ENCODE measurements at regions not wholly inside any gene's neighbourhood (a gene's known extent, or its start where the extent isn't known, plus 50 kb on each side); places are given as distances from the start of the nearest gene placed in this dataset.
"Not testable (repeated sequence)": the region's sequence is repeated elsewhere in the genome, so short reads cannot be mapped to it uniquely, and the experiment has no call there.

DNA sequence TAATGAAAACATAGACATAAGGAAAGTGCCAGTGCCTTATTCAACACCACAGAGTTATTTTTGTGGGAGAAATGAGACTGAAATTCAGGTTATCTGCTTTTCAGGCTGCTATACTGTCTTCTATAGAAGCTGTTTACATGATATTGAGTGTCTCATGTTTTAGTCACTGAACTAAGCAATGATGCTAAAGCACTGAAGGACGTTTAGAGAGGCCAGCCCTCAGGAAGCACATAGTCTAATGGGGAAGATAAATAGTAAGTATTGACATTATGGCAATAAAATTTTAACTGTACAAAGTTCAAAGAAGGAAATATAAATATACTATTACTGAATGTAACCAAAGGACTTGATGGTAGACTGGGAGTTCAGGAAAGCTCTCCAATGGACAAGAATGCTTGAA is 186.4 kb upstream of the ZC3H15 start:
- DNase-seq (ENCODE audit: low spot score), result no peak

DNA sequence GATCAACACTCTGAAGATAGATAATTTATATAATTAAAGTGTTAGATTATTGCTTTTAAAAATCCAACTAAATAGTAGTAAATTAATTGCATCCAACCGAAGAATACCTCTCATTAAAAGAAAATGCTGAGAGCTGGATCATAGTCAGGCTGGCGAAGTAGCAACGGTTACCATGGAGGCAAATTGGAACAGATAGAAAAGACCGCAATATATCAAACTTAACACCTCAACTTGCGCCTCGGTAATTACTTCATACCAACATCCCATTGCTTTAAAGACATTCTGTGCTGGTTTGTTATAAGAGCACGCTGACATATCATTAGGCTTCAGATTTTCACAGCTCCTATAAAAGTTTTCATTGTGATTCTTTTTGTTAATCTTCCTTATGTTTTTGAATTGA is 183.8 kb upstream of the ZC3H15 start:
- no peak for DNase-seq (ENCODE audit: low spot score)

DNA sequence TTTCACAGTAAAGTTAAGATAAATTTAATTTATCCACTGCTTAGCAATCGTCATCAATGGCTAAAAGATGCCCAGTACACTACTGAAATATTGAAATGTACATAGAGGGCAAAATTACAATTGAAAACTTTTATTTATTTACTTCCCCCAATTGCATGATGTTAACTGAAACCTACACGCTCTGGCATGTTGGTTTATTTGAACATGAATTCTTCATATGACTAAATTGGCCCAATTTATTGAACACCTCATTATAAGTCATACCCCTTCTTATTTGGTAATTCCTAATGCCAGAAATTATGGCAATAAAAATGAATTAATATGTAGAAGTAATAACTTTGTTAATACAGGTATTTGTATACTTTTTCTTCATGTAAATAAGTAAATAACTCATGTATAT is 183.0 kb upstream of the ZC3H15 start:
- DNase-seq (ENCODE audit: low spot score), result no peak

DNA sequence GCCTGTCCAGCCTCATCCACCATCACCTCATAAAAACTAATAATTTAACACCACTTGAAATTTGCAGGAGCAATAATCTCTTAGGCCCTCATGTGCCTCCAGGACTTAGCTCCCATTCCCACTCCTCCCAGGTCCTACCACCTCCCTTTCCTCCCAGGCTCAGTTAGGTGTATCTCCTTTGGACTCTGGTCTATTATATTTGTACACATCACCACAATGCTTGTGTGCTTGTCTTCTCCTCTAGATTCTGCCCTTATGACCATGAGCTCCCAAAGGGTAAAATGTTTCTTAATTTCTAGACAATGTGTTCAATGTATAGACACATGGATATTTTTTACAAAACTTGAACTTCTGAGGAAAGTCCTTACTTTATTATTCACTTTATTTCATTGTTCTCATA is 182.0 kb upstream of the ZC3H15 start:
- DNase-seq (ENCODE audit: low spot score), result no peak

DNA sequence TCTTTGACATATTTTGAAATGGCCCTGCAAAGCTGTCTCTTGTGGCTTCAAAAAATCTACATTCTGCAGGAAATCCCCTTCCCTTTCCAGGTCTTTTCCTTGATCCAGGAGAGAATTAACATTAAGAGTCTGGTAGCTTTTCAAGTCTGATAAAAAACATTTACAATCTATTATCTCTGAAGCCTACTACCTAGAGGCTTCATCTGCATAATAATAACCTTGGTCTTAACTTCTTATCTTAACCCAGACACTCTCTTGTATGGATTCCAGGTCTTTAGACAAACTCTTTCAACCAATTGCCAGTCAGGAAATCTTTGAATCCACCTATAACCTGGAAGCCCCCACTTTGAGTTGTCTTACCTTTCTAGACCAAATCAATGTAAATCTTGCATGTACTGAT is 179.3 kb upstream of the ZC3H15 start:
- no peak for DNase-seq (ENCODE audit: low spot score)

DNA sequence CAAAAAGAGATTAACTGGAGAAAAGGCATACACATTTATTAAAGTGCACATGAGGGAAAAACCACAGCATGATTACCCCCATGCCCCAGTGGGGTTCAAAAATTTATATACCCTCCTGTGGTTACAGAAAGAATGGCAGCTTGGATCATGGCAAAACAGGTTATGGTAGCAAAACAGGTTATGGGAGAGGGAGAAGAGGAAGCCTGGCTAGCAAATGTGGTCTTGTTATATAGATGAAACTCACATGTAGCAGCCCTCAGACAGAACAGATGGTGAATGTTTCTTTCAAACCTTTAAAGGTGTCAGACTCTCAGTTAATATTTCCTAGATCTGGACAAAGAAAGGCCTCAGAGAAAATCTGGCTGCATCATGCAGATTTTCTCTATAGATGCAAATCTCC is 178.2 kb upstream of the ZC3H15 start:
- no peak for DNase-seq (ENCODE audit: low spot score)

DNA sequence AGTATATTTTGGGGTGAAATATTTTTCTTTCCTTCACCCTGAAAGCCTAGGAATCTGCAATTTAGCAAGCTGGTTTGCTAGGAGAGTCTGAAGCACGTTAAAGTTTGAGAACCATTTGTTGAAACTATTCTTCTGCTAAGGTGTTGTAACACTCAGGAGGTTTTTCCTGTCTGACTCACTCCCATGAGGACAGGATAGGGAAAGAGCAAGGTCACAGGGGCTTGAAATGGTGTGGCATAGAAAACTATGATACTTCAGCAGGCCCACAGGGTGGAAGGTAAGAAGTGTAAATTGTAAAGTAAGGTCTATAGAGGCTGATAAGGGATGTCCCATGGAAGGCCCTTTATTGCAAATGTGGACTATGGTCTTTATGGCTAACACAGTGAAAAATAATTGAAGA is 177.7 kb upstream of the ZC3H15 start:
- no peak for DNase-seq (ENCODE audit: low spot score)

DNA sequence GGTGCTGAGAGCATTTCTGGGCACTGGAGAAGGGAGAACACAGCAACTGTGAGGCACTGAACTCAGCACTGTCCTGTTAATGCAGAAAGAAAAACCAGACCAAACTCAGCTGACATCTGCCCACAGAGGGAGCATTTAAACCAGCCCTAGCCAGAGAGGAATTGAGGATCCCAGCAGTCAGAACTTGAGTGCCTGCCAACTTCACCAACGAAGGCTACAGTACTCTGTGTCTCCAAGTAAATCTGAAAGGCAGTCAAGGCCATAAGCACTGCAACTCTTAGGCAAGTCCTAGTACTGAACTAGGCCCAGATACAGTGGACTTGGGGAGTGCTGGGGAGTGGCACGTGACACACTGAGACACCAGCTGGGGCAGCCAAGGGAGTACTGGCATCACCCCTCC is 176.2 kb upstream of the ZC3H15 start:
- DNase-seq (ENCODE audit: low spot score), result no peak

DNA sequence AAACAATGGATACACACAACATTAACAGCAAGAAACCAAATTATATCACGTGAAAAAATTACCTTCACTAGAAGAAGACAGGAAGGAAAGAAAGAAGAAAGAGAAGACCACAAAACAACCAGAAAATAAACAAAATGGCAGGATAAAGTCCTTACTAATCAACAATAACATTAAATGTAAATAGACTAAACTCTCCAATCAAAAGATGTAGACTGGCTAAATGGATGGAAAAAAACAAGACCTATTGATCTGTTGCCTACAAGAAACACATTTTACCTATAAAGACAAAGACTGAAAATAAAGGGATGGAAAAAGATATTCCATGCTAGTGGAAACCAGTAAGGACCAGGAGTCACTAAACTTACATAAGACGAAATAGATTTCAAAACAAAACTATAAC is 167.0 kb upstream of the ZC3H15 start:
- DNase-seq (ENCODE audit: low spot score), result no peak

DNA sequence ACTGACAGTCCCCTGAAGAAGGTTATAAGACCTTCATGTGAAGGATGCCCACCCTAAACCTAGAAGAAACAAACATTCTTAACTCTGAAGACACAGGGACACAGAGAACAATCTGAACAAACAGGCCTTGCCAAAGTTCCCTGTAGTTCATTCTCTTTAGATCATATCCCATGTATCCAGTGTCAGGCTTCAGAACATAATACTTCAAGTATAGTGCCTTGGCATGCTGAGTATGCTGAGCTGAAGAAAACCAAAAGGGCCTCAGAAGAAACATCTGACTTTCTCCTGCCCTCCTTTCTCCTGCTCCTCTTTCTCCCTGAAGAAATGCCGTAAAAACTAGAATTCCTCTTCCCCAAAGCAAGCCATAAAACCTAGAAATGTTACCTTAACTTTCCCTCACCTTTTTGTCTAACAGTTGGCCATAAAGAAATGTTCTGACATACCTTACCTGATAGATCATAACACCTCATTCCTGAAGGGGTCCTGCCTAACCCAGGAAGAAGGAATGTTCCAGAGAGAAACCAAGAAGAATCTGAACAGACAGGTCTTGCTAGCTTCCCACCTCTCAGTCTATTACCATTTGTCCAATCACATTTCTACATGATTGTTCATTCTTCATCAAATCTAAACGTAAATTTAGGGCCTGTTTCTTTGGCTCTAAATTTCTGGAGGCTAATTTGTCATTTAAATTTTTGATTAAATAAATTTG is 160.1 kb upstream of the ZC3H15 start:
- DNase-seq (ENCODE audit: low spot score), result no peak

DNA sequence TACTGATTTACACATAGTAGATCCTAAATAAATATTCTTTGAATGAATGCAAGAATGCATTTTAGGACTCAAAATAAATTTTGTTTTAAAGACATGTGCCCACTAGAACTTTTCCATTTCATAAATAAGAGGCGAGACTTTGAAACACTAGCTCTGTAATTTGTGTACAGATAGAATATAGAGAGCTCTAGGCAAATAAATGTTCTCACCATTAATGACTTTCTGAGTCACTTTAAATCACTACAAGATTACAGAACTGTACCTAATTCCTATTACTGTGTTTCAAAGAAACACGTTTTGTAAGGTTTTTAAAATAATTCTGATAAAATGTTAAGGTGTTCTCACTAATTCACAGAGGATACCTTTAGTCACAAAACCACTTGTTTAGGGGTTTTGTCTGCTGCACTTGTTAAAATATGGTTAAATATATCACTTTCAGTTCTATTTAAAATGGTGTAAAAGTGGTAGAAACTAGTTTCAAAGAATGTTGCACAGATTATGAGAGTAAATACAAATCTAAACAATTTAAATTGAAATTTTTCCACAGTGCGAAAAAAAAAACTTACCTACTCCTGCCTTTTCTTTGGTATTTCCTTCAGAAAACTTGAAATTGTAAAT is 158.7 kb upstream of the ZC3H15 start:
- no peak for DNase-seq (ENCODE audit: low spot score)

DNA sequence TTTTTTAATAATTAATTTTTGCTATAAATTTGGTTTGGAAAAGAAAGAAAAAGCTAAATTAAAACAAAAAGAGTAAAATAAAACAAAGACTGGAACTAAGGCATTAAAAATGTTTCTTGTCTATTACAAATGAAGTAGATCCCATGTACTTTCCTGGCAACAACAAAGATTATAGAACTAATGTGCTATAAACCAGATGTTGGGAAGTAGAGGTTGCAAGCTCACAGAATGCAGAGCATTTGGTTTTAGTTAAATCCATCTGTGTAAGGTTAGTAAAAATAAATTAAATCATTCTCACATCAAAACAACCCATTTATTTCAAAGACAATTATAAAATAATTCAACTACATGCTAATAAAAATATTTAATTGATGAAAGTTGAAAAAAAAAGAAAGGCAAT is 157.2 kb upstream of the ZC3H15 start:
- DNase-seq (ENCODE audit: low spot score), result no peak

DNA sequence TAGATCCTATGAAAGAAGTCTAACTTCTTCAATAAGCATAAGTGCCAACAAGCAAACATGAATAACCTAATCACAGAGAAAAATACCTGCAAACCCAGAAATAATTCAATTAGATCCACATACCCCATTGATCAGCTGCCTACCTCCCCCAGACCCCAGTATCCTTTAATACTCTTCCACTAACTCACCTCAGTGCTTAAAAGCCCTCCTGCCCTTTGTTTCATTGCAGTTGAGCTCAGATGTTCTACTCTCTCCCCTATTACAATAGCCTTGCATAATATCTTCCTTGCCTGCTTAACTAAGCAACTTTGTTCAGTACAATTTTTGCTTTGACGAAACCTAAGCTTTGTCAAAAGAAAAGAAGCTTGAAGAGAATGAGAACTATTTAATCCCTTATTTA is 156.0 kb upstream of the ZC3H15 start:
- DNase-seq (ENCODE audit: low spot score), result no peak

DNA sequence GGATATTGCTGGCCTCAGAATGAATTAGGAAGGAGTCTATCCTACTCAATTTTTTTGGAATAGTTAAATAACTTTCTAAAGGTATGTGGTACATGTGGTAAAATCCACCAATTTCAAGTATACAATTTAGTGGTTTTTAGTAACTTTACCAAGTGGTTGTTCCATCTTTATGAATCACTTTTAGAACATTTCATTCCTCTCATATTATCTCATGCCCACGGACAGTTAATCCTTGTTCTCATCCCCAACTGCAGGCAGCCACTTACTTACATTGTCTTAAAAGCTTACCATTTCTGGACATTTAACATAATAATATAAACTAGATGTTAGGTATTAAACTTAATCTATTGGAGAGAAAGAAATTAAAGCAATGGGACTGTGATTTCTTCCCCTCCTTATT is 146.3 kb upstream of the ZC3H15 start:
- no peak for DNase-seq (ENCODE audit: low spot score)

DNA sequence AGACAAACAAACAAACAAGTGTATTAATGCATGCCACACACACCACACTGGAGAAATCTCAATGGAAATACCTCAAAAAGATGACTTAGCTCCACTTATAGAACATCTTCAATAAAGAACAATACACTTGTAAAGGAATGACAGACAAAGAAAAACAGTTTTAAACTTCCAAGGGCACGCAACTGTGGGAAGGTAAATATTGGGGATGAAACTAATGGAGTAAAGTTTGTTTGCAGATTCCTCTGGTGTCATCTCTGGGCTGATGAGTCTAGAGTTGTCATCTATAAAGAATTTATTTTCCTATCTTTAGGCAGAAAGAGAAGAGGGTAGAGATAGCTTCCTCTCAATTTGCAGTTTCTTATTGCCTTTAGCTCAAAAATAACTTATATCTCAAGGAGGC is 144.0 kb upstream of the ZC3H15 start:
- DNase-seq (ENCODE audit: low spot score), result no peak

DNA sequence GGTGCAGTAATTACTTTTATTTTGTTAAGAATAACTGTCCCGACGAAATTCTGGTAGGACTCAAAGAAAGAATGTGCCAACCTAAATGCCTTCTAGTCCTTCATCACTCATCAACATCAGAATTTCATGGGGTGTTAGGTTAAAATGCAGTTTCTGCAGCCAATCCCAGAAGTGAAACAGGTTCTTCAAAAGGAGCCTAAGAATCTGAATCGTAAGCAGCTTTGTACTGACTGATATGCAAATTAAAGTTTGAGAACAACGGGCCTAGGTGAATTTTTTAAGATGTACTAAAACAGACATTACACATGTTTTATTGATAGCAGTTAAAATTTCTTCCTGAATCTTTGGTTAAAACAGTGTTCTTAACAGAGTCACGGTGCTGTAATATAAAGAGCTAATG is 140.3 kb upstream of the ZC3H15 start:
- no peak for DNase-seq (ENCODE audit: low spot score)

DNA sequence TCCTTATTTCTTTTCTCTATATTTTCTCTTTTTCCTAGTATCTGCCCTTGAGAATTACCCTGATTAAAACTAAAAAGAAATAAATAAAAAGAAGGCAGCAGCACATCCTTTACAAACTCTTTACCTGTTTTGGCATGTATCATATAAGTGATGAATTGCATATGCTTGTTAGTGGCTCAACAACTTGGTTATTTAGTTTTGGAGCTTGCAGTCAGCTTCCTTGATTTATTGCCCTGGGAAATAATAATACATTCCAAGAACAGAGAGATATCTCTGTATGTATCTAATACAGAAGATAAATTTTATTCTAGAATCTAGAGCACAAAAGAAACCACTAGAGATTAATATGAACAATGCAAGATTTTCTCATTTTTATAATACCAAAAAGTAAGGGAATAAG is 139.8 kb upstream of the ZC3H15 start:
- DNase-seq (ENCODE audit: low spot score), result no peak

DNA sequence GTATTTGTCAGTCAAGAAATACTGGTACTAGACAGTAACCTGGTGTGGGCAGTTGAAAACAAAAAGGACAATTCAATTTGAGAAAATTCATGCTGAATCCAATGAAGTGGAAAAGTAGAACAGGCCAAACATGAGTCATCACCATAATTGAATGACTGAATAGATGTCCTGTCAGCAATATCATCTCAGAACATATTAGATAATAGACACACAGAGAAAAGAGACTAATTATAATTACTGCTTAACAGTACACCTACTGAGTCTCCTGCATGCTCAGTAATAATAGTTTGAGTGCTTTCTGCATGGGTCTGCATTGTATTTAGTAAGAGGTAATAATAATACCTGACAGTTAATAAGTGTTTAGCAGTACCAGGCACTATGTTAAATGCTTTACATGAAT is 138.6 kb upstream of the ZC3H15 start:
- DNase-seq (ENCODE audit: low spot score), result no peak

DNA sequence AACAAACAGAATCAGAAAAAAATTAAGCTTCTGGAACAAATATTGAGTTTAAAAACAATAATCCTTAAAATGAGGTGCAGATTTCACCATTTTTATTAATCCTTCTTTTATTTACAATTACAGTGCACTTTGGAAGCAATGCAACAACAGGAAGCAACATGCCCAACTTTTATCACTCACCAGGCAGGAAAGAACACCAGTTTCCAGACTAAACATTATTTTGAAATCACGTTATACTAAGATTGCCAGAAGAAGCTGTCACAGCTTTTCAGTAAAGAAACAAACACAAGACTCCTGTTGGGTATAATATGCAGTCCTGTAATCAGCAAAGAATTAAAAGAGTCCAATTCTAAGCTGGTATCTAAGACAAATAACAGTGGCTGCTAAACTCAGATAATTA is 137.9 kb upstream of the ZC3H15 start:
- DNase-seq (ENCODE audit: low spot score), result no peak

DNA sequence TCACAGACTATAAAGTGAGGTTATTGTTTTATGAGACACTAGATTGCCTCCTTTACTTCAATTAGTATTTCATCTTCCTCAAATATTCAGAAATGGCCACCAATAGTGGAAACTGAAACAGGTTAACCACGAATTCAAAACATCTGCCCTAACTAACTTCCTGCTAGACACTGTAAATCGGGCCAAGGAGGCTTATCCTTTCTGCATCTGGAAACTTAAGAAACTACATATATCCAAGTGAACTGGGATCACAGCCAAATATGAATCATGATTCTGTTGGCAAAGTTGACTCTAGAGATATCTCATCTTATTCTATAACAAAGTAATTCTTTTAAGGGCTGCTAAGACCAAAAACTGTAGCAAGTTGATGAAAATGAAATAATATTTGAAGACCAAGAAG is 136.6 kb upstream of the ZC3H15 start:
- DNase-seq (ENCODE audit: low spot score), result no peak

DNA sequence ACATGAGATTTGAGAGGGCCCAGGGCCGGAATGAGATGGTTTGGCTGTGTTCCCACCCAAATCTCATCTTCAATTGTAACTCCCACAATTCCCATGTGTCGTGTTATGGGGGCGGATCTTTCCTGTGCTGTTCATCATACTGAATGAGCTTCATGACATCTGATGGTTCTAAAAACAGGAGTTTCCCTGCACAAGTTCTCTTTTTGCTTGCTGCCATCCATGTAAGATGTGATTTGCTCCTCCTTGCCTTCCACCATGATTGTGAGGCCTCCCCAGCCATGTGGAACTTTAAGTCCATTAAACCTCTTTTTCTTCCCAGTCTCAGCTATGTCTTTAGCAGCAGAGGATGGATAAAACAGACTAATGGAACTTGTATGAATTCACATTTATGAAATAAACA is 131.9 kb upstream of the ZC3H15 start:
- DNase-seq (ENCODE audit: low spot score), result not testable (repeated sequence)

DNA sequence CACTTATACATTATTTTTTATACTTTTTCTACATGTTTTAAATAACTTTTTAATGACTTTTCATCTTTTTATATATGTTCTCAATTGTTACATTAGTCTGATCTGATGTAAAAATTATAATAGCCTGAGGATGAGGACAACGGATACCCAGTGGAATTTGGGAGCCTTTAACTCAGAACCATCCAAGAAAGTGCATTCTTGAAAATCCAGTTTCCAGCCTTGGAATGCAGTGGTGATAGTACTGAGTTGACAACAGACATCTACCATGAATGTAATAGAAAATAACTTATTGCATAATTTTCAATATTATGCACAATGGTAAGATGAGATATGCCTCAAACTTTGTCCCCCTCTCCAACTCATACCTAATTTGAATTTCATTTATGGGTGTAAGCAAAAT is 120.7 kb upstream of the ZC3H15 start:
- DNase-seq (ENCODE audit: low spot score), result no peak

DNA sequence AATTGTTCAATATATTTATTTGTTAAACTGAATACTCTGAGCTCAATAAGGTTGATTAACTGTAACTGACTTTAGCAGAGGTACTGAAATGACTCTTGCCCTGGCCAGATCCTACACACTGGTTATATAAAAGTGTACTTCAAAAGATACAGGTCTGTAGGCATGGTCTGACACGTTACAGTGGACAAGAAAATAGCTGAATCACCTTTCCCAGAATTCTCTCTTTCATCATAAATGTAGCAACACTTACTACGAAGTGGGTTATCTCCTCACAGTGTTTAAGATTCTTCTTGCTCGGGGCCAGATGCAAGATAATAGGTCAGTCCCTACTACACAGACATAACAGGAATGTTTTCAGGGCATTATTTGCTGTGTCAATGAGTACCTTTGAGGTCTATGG is 107.0 kb upstream of the ZC3H15 start:
- no peak for DNase-seq (ENCODE audit: low spot score)

DNA sequence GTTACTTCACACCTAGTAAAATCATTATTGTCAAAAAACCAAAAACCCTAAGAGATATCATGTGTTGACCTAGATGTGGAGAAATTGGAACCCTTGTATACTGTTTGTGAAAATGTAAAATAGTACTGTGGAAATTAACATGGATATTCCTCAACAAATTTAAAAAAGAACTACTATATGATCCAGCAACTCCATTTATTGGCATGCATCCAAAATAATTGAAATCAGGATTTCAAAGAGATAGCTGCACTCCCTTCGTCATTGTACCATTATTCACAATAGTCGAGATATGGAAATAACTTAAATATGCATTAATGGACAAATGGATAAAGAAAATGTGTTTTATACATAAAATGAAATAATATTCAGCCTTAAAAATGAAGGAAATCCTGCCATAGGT is 105.3 kb upstream of the ZC3H15 start:
- no peak for DNase-seq (ENCODE audit: low spot score)
